ENCODE measurements at regions not wholly inside any gene's neighbourhood (a gene's known extent, or its start where the extent isn't known, plus 50 kb on each side); places are given as distances from the start of the nearest gene placed in this dataset.
A peak's percentile ranks its signal among the peaks of the same experiment; 100 is the strongest.

DNA sequence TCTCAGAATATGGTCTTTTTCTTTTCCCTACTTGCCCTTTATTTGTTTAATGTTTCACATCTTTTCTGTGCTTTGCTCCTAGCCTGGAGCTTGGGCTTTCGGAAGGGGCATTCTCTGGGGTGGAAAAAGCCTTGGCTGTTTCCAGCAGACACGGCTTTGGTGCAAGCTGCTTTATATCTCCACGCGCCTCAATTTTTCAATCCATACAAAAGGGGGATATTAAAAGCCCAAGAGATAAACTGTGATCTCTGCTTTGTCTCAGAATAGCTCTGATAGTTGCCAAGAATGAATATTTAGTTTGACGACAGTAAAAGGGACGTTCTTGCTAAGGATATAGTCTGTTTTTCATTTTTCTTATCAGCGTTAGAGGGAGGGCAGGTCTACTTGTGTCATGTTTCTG lies 194.0 kb upstream of the KIRREL3 start:
- DNase-seq, result no peak

DNA sequence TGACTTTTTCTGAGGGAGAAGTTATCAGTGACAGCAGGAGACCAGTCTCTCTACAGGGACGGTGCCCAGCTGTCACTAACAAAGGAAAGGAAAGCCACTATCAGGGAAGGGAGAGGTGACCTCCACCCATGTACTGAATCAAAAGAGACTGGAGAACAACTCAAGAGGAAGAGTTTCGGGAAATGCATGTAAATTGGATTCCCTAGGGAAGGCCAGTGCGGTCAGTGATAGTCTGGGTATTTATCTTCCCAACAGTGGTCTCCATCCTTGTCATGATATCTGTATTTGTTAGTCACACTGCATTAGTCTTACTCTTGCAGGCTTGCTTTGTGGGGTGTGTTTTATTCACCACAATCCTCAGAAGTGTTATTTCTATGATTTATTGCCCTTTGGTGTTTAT lies 193.4 kb upstream of the KIRREL3 start:
- DNase-seq, result peak; percentile 64

DNA sequence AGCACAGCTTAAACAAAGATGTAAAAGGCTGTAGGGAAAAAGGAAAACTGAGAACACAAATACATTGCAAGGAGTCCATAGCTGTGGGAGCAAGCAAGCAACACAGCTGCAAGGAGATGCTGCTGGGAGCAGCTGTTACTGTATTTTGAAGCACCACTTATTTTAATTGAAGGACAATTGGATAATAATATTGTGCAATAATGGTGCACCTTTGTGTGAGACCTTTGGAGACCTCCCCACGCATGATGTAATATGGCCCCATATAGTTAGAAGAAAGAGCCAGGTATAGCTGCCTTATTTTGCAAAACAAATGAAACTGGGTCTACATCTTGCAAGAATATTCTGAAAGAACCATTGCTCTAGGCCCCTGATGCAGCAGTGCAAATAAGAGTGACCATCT lies 191.1 kb upstream of the KIRREL3 start:
- DNase-seq, result peak; percentile 65

DNA sequence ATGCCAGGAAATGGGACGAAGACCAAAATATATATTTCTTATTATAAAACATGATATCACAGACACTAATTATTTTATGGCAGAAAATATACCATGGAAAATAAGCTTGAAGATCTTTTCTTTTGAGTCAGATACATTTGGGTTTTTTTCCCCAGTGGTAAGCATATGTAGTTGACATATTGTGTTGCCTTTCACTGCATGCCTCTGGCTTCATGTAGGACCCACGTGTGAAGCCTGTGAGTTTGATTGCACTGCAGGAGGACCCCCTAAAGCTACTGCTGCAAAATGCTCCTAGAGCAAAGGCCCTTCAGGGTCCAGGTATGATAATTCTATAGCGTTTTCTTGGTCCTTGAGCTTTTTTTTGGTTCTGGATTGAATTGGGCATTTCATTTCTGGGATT lies 190.7 kb upstream of the KIRREL3 start:
- no peak for DNase-seq

DNA sequence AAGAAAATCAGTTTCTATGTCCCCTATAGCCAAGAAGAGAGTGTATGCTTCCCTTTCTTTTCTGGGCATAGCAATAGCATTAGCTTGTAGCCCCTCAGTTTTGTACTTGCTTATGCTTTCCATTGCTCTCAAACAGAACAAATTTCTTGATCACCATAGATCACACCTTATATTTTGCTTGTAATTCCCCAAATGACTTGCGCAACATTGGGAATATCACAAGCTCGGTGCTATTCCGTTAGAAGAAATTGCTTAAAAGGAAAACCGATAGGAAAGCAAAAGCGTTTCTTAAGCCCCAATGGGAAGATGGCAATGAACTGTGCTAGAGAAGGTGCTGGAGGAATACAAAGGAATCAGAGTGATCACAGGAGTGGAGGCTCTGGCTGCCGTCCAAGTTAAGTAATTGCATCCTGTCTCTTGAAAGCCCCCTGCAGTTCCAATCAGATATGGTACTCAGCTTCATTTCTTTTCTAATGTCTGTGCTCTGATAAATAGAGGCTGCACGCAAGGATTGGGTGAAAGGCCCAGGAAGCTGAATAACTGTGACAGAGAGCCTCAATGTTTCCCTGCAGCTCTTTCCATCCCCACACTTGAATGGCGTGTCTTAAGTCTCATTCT lies 182.1 kb upstream of the KIRREL3 start:
- peak; percentile 97 for DNase-seq

DNA sequence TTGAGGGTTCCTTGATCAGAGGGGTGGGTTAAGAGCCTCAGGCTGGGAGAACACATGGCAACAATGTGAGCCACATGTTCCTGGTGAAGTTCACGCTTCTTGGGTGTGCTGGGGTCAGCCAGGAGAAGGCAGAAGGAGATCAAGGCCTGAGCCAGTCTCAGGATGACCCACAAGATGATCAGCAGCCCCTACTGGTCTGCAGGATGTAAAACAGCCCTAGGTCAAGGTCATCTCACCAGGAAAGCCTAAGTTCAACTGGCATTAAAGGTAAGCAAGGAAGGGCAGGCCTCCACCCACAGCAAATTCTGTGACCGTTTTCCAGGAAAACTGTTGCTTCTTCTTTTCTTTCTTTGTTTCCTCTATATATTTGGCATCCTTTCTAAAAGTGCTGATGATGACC lies 156.7 kb upstream of the KIRREL3 start:
- no peak for DNase-seq

DNA sequence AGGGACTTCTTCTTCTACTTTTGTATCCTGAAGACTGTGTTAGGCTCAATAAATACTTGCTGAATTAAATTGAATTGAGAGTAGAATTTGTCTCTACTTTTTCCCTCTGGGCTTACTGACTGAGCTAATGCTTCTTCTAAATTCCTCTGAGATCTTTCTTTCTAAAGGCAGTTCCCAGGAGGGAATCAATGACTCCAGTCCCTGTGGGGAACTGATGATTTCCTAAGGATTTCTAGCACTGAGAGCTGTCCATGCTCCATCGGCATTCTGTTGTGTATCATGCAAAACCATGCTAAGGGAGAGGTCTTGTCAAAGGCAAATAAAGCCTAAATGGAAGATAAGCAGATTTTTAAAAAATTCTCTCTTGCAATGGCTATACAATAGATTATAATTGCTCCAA lies 148.8 kb upstream of the KIRREL3 start:
- no peak for DNase-seq

DNA sequence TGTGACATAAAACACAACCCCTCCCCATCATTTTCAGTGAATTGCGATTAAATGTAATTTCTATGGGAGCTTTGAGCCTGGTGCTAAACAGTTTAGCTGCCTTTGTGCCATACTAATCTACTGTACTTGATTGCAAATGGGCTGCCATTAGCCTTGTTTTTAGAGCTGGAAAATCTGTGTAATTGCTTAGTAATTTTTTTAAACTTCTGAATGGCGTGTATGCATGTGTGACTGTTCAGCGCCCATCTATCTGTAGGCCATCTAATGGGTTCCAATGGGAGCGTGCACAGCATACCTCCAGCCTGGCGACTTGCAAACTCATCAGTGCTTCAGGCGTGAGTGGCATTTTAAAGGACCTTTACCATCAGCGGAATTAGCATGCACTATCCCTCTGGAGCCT lies 142.7 kb upstream of the KIRREL3 start:
- no peak for DNase-seq

DNA sequence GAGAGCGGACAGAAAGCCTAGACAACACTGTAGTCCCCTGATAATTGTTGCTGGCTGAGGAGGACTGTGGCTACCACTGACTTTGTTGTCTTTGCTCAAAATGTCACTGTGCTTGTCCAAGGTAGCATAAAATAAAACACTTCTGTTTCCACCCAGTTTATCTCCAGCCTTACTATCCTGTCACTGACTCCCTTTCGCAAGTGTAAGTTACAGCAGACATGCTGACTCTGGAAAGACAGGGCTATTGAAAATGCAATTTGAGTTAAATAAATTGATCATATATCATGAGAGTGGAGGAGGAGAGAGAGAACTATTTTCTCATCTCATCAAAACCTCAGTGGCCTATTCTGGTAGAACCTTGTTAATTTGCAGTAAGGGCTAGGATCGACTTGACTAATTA lies 138.0 kb upstream of the KIRREL3 start:
- no peak for DNase-seq

DNA sequence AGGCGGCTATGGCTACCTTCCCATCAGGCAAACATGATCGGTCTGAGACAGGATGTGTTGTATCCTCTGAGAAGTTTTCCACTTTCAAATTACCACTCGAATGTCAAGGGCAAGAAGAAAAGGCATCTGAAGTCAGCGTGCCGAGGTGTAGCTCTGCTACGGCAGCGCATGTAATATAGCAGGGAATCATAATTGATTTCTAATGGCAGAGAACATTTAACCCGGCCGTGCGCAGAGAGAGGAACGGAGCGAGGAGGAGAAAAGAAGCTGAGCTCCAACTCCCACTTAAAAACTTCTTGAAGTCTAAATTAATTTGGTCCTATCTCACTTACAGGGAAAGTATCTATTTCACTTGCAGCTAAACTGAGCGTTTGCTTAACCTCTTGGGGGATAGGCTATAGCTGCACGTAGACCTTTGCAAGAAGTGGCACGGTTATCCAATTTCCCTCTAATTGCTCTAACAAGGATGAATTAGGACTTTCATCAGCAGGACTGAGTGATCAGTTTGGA lies 137.3 kb upstream of the KIRREL3 start:
- peak; percentile 7 for DNase-seq

DNA sequence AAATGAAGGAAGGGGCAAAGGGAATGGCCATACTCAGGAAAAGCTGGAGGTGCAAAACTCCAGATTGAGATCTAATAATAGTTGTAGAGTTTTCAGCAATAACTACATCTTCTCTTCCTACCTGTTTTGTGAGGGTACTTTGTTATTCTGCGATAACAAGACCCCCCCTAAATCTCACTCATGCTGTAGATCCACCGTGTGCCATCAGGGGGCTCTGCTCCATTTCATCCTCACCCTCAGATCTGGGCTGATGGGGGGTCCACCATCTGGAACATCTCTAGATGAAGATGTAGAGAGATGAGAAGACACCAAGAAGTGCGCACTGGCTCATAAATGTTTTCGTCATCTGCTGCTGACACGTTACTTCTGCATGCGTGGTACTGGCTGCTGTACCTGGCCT lies 135.9 kb upstream of the KIRREL3 start:
- DNase-seq, result no peak

DNA sequence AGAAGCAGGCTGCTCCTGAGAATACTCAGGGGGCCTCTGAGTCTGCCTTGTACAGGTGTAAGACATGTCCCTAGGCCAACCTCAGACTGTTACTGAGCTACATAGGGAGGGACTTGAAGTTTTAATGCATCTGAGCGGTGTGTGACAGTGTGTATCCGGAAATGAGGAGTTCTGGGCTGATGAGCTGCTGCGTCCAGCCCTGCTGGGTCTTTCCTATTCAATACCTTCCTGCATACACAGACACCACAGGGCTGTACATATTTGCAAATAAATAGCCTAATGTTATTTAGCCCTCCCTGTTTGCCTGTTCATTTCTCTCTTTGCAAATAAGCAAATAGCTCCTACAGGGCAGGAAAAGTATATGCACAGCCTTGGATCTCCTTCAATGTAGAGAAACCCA lies 134.7 kb upstream of the KIRREL3 start:
- no peak for DNase-seq

DNA sequence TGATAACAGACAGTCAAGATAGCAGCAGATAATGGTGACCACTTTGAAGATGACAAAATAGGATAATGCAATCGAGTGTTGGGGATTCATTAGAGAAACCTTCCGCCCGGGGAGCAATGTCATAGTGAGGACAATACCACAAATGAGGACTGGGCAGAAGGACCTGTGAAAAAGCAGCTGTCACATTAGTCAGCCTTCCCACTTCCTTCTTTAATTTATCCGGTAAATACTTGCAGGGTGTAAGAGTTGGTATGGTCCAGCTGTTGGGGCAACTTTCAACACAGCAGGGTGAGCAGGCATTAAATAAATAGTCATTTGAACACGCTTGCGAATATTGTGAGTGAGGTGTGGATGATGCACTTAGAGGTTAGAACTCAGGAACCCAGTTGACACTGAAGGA lies 132.5 kb upstream of the KIRREL3 start:
- DNase-seq, result no peak

DNA sequence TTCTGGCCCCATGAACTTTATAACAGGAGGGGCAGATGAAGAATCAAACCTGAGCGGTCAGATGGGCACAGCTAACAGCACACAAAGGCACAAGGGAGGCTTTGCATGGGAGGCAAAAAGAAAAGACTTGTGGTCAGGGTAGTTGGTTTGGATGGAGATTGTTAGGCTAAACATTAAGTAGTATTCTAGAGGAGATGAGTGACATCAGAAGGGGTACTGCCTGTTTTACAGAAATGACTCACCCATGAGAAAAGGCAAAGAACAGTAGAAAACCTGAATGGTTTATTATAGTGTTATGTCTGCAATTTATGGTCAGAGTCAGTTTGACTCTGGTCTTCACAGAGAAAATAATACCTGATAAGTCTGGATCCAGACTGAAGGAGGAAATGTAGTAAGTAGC lies 129.8 kb upstream of the KIRREL3 start:
- DNase-seq, result no peak

DNA sequence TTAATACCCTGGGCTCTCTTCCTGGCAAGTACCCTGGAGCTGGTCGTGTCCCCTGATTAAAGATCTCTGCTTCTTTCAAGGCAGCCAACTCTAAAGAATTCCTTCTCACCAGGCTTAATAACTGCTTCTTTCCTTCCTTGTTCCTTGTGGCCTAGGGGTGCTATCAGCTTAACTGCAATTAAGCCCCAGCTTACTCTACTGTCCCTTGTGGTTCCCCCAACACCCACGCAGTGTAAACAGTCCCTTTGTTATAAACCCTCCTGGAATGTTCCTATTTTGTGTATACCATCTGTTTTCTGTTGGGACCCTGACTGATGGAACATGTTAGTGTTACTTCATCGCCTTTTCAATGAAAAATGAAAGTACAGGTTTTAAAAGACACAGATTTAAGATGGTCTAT lies 126.4 kb upstream of the KIRREL3 start:
- no peak for DNase-seq

DNA sequence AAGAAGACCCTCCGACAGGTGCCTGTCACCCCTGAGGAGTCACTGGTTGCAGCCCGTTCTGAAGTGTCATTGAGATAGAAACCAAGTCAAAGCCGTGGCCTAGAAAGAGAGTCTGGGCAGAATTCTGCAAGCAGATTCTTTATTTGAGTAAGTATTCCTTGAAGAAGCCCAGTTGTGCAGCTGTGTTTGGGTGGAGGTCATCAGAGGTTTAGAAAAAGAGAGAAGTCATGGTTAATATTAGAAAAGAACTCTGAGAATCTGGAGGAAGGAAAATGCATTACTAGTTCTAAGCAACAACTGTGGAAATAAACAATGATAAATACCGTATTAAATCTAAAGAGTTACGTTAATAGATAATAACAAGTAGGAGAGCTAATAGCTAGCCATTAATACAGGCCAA lies 118.8 kb upstream of the KIRREL3 start:
- DNase-seq, result no peak

DNA sequence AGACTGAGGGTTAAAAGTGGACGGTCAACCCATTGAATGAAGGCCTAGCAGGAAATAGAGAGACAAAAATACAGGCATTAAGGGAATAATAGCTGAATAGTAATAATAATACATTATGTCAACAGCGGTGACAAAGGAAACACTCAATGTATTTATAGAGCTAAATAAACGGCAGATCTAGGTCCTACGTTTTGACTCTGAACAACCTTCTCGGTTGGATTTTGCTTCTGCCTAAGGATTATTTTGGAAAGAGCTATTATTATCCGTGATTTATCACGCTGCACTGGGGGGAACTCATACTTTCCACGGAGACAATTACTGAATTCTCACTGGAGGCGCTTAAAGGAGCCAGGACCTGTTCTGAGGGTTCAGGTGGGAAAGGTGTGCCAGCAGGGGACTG lies 118.2 kb upstream of the KIRREL3 start:
- peak; percentile 42 for DNase-seq

DNA sequence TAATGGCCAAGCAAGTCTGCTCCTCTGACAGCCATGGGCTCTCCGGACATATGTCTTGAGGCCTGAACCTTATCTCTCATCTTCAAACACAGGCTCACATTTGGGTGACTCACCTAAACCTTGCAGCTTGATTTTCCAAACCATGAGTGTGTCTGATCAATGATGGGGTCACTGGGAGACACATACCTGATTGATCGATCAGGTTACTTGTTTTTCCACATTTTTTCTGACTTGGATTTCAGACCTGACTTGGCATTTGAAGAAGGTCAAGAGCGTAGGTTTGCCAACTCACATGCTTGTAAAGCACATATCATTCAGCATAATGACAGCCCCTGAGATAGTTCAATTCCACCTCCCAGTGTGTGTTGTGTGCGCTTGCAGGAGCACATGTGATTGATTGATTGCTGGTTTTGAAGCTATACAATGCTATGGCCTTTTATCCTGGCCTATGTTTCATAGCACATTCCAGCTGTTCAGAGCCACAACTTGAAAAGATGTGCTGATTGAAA lies 116.7 kb upstream of the KIRREL3 start:
- no peak for DNase-seq

DNA sequence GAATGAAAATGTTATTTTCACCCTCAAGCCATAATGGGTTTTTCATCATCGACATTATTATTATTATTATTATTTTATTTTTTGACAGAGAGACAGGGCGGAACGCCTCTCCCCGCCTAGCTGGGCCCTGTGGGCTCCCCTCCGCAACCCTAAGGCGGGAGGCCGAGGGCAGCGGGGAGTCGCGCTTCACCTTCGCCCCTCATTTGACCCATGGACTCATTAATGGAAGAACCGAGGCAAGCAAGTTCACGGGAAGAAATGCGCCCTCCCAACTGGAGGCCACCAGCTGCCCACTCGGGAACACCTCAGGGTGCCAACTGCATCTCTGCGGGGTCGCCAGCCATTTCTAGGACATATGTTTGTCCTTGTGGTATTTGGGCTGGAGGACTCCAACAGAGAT lies 115.3 kb upstream of the KIRREL3 start:
- no peak for DNase-seq

DNA sequence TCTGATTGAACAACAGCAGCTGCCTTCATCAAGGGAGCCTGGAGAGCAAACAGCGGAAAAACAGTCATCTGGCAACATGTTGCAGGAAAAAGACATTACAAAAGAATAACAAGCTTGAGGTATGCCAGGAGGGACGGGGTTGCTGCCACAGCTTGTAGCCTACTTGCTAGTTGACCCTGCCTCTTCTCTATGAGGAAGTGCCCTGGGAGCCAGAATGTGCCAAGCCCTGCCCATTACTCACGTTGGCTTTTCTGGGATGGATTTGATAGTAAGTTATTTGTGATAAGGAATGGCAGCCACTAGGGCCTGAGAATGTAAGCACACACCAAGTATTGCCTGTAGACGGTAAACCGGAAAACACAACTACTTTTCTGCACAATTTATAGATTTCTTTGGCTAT lies 113.5 kb upstream of the KIRREL3 start:
- peak; percentile 15 for DNase-seq

DNA sequence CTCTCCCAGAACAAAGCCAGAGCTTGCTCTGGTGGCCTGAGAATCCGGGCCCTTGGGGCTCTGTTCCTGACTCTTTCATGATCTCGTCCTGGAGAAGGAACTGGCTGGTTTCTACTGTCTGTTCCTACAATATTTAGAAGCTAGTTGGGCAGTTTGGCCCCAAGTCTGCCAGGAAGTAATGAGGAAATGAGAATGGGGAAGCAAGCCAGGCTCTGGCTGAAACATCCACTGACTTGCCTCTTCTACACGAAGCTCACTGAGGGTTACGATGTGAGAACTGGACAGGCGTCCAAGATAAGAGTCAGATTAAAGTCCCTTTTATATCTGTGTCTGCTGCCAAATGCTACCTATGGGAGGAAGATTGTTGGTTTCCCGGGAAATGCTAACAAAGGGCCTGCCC lies 110.0 kb upstream of the KIRREL3 start:
- no peak for DNase-seq

DNA sequence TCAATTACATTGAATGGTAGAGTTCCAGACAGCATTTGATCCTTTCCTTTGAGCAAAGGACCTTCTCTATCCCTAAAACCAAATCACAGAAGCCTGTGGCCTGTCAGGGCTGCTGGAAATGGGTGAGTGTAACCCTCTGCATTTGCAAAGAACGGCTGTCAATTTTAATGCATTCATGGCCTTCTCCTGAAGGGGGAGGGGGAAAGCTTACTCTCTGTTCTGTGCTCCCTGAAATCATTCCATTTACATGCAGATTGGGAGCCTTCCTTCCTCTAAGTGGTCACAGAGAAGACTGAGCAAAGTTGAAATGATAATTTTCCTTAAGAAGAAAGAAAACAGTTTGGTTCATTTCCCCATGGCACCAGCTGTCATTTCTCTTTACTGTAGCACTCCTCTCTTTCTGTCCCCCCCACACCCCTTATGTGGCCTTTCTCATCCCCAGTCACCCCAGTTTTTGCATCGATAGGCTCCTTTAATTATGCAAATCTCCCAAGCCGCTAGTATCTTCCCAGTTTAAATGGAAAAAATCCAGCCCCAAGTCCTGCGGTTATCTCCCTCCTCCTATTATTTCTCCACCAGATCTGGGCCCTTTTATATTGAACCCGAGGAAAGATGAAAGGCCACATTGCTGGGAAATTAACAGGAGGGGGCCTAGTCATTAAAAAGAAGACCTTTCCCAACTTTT lies 109.4 kb upstream of the KIRREL3 start:
- no peak for DNase-seq

DNA sequence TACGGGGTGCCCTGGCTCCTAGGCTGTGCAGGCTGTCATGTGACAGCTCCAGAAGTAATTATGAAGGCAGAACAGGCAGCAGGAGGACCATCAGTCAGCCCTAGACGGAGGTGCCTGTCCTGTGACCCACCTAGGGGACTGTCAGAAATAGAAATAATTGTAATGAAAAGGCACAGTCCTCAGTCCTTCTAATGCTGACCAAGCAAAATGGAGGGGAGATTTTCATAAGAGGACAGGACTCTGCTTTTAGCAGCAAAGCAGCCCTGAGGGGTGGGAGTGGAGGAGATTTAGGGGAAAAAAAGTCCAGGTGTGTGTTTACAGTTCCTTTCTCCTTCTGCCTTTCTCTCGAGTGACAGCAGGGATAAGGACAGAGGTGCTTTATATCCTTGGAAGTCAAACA lies 108.3 kb upstream of the KIRREL3 start:
- no peak for DNase-seq

DNA sequence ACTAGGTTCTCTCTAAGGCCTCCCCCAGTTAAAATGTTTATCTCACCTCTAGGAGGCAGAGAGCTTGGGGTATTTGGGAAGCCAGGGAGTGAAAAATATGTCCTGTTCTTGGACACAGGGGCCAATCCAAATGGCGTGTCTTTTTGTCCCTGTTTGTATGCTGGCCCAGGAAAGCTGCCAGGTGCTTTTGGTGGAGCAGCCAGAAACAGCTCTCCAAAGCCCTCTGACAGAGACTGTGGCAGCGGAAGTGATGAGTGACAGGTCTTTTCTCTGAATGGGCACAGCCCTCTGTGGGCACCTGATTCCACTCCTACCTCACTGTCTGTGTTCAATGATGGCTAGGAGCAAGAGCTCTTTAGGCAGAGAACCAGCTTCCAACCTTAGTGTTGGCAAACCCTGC lies 106.4 kb upstream of the KIRREL3 start:
- DNase-seq, result peak; percentile 30

Measured in NCI-H146 (cell line).